ENCODE measurements at regions not wholly inside any gene's neighbourhood (a gene's known extent, or its start where the extent isn't known, plus 50 kb on each side); places are given as distances from the start of the nearest gene placed in this dataset.

DNA sequence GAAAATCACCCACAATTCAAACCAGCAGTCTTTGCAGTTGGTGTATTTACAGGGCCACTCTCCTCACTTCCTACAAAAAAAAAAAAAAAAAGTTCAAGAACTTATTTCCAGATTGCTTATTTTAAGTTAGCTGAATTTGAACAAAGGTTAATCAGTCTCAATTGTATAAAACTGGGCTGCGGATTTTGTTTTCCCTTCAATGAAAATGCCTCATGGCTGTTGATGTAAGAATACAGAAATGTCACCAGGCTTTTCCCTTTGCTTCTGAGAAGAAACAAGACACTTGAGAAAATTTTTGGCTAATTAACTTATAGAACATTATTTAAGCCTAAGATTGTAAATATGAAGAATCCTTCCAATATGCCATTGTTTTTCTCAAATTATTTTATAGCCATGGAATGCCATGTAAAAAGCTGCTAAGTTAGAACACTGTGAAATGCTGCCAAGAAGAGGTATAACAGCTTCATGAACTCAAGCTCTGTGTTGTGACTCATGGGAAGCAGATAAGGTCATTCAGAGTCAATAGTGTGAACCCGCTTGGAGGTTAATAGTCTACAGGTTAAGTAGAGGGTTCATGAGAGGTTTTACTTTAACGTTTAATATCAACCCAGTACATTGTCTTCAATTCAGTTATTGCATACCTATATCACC lies 84.3 kb upstream of the ABI3BP start:
- TF ChIP-seq, protein P1, sequence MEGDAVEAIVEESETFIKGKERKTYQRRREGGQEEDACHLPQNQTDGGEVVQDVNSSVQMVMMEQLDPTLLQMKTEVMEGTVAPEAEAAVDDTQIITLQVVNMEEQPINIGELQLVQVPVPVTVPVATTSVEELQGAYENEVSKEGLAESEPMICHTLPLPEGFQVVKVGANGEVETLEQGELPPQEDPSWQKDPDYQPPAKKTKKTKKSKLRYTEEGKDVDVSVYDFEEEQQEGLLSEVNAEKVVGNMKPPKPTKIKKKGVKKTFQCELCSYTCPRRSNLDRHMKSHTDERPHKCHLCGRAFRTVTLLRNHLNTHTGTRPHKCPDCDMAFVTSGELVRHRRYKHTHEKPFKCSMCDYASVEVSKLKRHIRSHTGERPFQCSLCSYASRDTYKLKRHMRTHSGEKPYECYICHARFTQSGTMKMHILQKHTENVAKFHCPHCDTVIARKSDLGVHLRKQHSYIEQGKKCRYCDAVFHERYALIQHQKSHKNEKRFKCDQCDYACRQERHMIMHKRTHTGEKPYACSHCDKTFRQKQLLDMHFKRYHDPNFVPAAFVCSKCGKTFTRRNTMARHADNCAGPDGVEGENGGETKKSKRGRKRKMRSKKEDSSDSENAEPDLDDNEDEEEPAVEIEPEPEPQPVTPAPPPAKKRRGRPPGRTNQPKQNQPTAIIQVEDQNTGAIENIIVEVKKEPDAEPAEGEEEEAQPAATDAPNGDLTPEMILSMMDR (IDR thresholded peaks at IDR 0.05), result no peak
- TF ChIP-seq EP300 (IDR thresholded peaks at IDR 0.05) (no peak), POLR2A (IDR thresholded peaks at IDR 0.05) (no peak)
